ENCODE measurements at regions not wholly inside any gene's neighbourhood (a gene's known extent, or its start where the extent isn't known, plus 50 kb on each side); places are given as distances from the start of the nearest gene placed in this dataset.
"Not testable (repeated sequence)": the region's sequence is repeated elsewhere in the genome, so short reads cannot be mapped to it uniquely, and the experiment has no call there.

- DNase-seq = no peak
Observed at GRCh38 chr13:89076622-89077021, 1405.5 kb downstream of the SLITRK5 start.

DNA sequence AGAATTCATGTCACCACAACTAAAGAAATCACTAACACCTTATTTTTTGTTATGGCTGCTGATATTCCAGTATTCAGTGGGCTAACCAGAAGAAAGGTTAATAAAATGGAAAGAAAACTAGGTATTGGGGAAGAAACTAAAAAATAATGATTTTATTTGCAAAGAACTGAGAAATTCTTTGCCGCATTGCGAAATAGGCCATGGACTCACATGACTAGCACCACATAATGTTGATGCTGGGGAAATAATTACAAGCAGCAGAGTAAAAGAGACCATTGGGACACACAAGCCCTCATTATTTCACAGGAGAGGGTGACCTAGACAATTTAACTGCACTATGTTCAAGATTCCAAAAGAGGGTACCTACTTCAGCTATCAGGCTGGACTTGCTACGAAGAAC is 1411.5 kb downstream of the SLITRK5 start:
- DNase-seq = no peak

DNA sequence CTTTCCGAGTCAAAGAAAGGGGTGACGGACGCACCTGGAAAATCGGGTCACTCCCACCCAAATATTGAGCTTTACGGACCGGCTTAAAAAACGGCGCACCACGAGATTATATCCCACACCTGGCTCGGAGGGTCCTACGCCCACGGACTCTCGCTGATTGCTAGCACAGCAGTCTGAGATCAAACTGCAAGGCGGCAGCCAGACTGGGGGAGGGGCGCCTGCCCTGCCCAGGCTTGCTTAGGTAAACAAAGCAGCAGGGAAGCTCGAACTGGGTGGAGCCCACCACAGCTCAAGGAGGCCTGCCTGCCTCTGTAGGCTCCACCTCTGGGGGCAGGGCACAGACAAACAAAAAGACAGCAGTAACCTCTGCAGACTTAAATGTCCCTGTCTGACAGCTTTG is 1416.9 kb downstream of the SLITRK5 start:
- not testable (repeated sequence) for DNase-seq

GRCh38 chr13:89097994-89098393 is 1426.8 kb downstream of the SLITRK5 start:
- DNase-seq = no peak

DNA sequence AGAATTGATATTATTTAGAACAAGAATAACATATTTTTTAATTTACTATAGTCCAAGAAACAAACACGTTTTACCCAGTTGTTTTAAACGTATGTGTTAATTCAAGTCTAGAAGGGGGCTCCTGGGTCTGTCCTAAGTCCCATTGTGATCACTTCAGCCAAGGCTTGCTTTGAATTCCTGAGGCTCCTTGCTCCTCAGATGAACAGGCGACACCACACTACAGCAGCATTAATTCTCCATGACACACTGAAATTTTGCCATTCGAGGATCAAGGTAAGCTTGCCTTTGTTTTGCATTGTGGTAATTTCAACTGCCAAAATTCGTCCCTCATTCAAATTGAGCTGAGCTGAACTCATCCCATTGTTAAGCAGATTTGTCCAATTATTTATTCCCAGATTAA is 1442.6 kb downstream of the SLITRK5 start:
- DNase-seq = no peak

GRCh38 chr13:89115307-89115706 is 1444.1 kb downstream of the SLITRK5 start:
- no peak for DNase-seq

- no peak for DNase-seq
Observed at GRCh38 chr13:89136678-89137077, 1465.5 kb downstream of the SLITRK5 start.

- DNase-seq = no peak
Observed at GRCh38 chr13:89150362-89150761, 1479.2 kb downstream of the SLITRK5 start.

DNA sequence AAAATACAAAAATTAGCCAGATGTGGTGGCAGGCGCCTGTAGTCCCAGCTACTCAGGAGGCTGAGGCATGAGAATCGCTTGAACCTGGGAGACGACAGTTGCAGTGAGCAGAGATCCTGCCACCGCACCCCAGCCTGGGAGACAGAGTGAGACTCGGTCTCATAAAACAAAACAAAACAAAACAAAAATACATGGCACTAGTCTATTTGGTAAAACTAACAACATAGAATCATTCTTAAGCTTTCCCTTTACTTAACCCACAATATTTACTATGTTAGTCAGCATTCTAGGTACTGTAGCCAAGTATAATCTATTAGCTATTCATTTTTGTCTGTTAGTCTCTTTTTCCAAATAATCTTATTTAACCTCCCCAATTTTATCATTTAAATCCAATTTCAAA is 1482.8 kb downstream of the SLITRK5 start:
- DNase-seq = no peak

DNA sequence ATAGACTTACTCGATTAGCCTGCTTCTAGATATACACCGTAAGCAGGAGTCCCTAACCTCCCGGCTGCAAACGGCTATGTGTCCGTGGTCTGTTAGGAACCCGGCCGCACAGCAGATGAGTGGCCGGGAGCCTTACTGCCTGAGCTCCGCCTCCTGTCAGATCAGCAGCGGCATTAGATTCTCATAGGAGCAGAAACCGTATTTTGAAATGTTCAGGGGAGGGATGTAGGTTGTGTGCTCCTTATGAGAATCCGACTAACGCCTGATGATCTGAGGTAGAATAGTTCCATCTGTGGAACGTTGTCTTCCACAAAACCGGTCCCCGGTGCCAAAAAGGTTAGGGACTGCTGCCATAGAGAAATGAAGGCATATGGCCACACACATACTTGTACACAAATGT is 1491.9 kb downstream of the SLITRK5 start:
- no peak for DNase-seq

DNA sequence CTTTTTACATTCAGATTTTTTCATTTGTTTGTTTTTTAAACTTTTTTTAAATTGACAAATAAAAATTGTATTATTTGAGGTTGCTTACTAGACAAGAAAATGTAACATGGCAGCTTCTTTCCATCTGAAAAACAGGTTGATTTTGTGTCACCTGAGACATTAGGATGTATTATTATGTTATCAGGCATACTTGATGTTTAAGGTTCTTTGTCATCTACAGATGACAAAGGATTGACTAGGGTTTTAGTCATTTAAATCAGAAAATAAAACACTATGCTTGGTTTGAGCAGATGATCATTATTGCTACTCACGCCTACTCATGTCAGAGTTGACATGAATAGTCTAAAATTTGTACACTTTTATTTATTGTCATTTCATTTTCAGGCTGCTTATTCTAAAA is 1494.5 kb downstream of the SLITRK5 start:
- DNase-seq = no peak

DNA sequence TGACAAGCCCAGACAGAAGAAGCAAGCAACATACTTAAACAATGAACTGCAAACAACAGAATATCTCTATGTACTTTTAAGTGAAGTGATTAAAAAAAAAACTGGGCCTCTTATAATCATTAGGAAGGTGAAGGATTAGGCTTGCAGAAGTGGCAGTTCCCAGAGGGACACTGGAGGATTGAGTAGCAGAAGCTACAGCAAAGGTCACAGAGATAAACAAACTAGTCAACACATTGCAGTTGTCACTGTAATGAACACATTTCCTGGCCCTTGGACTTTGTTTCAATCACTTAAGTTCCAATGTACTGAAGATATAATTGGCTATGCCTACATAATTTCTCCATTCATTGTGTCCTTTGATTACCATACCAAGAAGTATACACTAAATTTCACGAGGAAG is 1498.8 kb downstream of the SLITRK5 start:
- no peak for DNase-seq

DNA sequence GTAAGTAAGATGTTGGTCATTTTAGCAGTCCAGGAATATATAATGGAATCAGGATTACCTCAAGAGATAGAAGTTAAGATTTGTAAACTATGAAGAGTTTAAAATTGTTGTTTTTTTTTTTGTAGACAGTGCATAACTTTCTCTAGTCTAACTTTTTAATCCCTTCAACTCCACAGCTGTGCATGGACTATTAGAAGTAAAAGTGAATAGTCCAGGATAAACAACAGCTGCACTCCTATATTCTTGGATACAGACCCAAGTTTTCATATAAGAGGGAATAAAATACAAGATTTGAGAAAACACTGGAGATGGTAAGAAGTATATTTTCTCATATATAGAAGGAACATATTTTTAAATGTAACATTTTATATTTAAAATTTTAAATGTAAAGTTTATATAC is 1509.9 kb downstream of the SLITRK5 start:
- DNase-seq = no peak

DNA sequence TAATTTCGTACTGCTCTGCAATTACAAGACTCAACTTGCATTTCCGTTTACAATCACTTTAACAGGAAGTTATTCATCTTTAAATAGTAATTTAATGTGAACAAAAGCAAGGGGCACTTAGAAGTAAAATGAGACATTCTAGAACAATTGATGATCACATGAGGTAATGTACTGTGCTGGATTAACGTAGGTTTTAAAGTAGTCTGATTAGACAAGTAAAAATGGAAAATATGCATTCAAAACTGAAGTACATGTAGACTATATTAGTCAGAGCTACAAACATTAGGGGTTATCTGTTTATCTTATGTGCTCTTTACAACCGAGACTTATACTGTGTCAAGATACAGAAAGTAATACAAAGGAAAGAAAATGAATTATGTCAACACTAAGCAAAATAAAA is 1528.0 kb downstream of the SLITRK5 start:
- DNase-seq = no peak

DNA sequence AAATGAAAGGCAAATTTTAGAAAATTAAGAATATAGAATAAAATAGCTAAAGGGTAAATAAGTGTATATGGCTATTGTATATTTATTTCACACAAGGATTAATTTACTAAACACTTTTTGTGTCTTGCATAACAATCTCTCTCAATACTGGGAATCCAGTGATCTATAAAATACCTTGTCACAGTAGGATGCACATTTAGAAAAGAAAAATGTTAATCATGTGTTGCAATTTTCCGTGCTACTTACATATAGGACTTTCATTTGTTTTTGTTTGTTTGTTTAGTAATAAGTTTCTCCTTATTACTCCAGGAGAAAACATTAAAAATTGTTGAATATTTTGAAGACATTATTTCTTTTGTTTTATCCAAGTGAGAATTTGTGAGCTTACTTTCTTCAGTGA is 1533.3 kb downstream of the SLITRK5 start:
- no peak for DNase-seq

DNA sequence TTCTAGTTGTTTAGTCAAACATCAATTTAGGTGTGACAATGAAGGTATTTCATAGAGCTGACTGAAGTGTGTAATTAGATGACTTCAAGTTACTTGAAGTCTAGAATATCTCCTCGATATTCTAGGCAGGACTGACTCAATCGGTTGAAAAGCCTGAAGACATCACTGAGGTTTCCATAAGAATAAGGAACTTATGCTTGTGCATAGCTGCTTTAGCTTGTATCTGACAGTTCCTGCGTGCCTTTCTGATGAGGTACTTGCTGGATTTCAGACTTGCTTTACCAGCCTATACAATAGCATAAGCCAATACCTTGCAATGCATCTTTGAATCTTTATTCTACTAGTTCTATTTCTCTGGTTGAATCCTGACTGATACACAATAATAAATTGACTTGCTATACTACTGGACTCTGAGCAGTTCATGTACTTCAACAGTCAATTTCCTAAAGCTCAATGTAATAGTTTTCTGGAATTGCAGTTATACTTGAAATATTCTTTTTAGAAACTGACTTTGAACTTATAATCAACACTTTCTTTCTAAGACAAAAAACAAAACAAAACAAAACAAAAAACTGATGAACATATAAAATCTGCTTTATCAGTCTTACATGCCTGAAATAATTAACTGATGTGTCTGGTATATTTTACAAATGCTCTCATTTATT is 1534.8 kb downstream of the SLITRK5 start:
- no peak for DNase-seq

DNA sequence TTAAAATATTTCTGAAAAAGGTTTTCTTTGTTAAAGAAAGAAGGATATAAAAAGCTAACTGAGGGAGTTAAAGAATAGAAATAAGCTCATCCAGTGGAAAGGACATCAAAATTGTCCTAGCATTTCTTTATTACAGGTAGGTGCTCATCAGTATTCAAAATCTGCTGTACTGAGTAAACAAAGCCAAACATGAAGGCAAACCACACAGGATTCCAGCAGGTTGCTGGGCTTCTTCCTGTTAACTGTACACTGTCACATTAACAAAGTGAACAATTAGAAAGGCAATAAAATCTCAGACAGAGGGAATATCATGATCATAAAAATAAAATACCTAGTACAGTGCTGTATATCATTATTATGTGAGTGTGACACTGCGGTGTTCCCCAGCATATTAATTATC is 1541.0 kb downstream of the SLITRK5 start:
- DNase-seq = no peak

- DNase-seq = no peak
Observed at GRCh38 chr13:89214185-89214584, 1543.0 kb downstream of the SLITRK5 start.

DNA sequence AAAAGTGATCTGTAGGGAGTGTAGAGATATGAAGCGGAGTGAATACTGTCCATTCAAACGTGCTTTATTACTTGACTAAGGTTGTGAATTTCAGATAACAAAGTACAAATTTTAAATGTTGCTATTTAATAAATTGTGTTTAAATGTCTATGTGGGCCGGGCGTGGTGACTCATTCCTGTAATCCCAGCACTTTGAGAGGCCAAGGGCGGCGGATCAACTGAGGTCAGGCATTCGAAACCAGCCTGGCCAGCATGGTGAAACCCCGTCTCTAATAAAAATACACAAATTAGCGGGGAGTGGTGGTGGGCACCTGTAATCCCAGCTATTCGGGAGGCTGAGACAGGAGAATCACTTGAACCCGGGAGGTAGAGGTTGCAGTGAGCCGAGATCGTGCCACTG is 1544.1 kb downstream of the SLITRK5 start:
- DNase-seq = not testable (repeated sequence)

DNA sequence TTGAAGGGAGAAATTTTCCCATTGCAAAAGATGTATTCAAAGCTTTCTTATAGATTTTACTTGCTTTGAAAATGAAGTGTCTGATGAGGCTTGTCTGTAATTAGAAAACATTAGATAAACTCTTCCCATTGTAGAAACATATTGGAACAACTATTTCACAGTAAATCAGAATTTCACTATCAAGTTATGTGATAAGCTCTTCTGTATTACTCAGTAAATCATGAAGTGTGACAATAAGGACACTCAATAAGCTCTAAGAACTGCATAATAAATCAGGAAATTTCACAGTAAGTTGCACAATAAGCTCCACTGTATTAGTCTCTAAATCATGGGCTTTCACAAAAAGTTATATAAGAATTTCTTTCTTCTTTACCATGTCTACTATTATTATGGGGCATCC is 1546.6 kb downstream of the SLITRK5 start:
- no peak for DNase-seq

DNA sequence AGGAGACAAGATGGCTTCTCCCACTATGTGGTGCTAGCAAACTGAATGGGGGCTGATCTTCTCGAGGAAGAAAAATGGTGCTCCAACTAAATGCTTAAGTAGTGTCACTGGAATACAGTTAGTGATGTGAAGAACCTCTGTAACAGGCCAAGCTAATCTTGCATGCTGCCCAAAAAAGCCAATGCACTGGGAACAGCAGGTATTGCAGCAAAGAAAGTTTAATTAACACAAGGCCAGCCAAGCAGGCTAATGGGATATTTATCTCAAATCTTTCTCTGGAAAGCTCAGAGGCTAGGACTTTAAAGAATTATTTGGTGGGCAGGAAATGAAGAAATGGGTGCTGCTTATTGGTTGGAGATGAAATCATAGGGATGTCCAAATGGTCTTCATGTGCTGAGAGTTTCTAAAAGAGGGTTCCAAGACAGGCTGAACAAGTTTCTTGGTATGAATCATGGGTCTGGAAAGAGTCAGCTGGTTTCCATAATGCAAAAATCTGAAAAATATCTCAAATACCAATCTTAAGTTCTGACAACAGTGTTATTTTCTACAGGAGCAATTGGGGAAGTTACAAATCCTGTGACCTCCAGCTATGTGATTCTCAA is 1550.5 kb downstream of the SLITRK5 start:
- no peak for DNase-seq

- no peak for DNase-seq
Observed at GRCh38 chr13:89227356-89227755, 1556.2 kb downstream of the SLITRK5 start.

DNA sequence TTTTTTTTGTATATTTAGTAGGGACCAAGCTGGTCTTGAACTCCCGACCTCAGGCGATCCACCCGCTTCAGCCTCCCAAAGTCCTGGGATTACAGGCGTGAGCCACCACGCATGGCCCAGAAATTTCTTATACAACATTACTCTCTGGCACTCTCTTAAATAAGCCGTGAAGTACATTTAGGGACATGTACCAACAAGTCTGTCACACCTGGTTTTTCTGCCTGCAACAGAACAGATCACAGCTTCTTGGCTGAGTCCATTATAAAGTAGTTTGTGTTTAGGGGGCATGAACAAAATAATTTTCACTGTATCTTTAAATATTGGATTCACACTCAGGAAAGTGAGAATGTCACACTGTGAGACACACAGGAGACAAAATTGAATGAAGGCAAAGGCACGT is 1567.3 kb downstream of the SLITRK5 start:
- no peak for DNase-seq

GRCh38 chr13:89239361-89240127 is 1568.4 kb downstream of the SLITRK5 start:
- DNase-seq = no peak

Measured in activated CD4-positive, alpha-beta T cell treated with anti-CD3 and anti-CD28 coated beads, Interleukin-2, amount 50 U/mL, for 16 hours (primary cell).